Right kidney (tissue), 1 donor: ENCODE measurements at regions not wholly inside any gene's neighbourhood (a gene's known extent, or its start where the extent isn't known, plus 50 kb on each side); places are given as distances from the start of the nearest gene placed in this dataset.

Source experiments
- DNase-seq: peaks from one replicate; pipeline ENCODE4 v3.0.0-alpha.2; 2016

GRCh38 chr2:45211636-45212035 lies 202.4 kb upstream of the SIX2 start:
- no peak for DNase-seq

GRCh38 chr2:45210462-45211195 lies 201.4 kb upstream of the SIX2 start:
- DNase-seq = no peak

- DNase-seq = no peak
Observed at GRCh38 chr2:45209875-45210274, 200.6 kb upstream of the SIX2 start.

GRCh38 chr2:45209302-45209701 lies 200.1 kb upstream of the SIX2 start:
- no peak for DNase-seq

GRCh38 chr2:45207101-45207500 lies 197.8 kb upstream of the SIX2 start:
- DNase-seq = no peak

- DNase-seq = no peak
Observed at GRCh38 chr2:45205985-45206384, 196.7 kb upstream of the SIX2 start.

GRCh38 chr2:45205480-45205879 lies 196.2 kb upstream of the SIX2 start:
- DNase-seq = no peak

- DNase-seq = no peak
Observed at GRCh38 chr2:45203400-45203799, 194.1 kb upstream of the SIX2 start.

- no peak for DNase-seq
Observed at GRCh38 chr2:45199973-45200372, 190.7 kb upstream of the SIX2 start.

- no peak for DNase-seq
Observed at GRCh38 chr2:45195916-45196315, 186.7 kb upstream of the SIX2 start.

- no peak for DNase-seq
Observed at GRCh38 chr2:45194596-45194995, 185.3 kb upstream of the SIX2 start.

- no peak for DNase-seq
Observed at GRCh38 chr2:45193581-45193980, 184.3 kb upstream of the SIX2 start.

GRCh38 chr2:45192991-45193390 lies 183.7 kb upstream of the SIX2 start:
- no peak for DNase-seq

- no peak for DNase-seq
Observed at GRCh38 chr2:45192481-45192880, 183.2 kb upstream of the SIX2 start.

- no peak for DNase-seq
Observed at GRCh38 chr2:45191976-45192375, 182.7 kb upstream of the SIX2 start.

GRCh38 chr2:45191146-45191863 lies 182.1 kb upstream of the SIX2 start:
- DNase-seq = no peak

- no peak for DNase-seq
Observed at GRCh38 chr2:45190481-45190942, 181.3 kb upstream of the SIX2 start.

GRCh38 chr2:45184606-45185005 lies 175.4 kb upstream of the SIX2 start:
- DNase-seq = no peak

GRCh38 chr2:45182667-45183295 lies 173.5 kb upstream of the SIX2 start:
- no peak for DNase-seq

- DNase-seq = no peak
Observed at GRCh38 chr2:45180779-45181178, 171.5 kb upstream of the SIX2 start.

- DNase-seq = no peak
Observed at GRCh38 chr2:45180033-45180746, 170.9 kb upstream of the SIX2 start.

- DNase-seq = no peak
Observed at GRCh38 chr2:45178854-45179253, 169.6 kb upstream of the SIX2 start.

GRCh38 chr2:45178359-45178758 lies 169.1 kb upstream of the SIX2 start:
- no peak for DNase-seq
